HG02610 (cell line): ENCODE measurements at regions not wholly inside any gene's neighbourhood (a gene's known extent, or its start where the extent isn't known, plus 50 kb on each side); places are given as distances from the start of the nearest gene placed in this dataset.
"Not testable (repeated sequence)": the region's sequence is repeated elsewhere in the genome, so short reads cannot be mapped to it uniquely, and the experiment has no call there.

ENCODE experiments used
- ATAC-seq: cut with Tn5 transposase; IDR thresholded peaks from one replicate; pipeline ENCODE4 v1.9.1; 2021; ENCODE audit warnings: mild to moderate bottlenecking, moderate library complexity; ENCODE audit not compliant: unreplicated experiment

DNA sequence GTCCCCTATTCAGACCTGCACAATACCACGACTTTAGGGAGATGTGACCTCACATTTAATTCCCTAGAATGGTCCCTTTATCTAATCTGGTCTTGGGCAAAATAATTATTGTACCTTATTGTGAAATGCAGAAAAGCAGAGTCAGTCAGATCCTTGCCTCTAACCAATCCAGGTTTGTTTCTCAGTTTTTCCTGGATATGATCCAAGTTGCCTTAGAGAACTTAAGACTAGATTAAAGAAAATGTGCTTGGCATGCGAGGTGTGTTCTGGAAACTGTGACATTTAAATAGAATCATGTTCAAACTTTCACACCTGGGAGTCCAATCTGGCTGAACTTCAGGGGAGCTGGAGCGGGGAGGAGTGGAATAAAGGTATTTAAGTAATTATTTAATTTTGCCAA lies 696.2 kb downstream of the DNAH5 start:
- ATAC-seq = no peak

DNA sequence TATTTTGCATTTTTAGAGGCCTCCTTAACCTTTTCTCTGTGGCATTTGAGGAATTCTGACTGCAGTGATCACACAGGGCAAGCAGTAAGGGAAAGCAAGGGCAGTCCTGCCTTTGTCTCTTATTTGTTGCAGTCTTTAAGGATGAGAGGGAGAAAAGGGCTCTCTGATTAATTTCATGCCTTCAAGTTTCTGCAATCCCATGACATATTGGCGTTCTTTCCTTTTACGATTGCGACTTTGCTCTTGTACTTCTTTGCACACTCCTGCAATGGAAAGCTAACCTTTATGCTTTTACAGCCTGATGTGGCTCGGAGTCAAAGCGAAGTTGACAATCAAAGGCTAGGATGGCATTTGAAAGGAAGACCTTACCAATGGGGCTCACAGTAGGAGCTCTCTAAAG lies 698.4 kb downstream of the DNAH5 start:
- no peak for ATAC-seq

GRCh38 chr5:13244151-13244550 lies 700.3 kb downstream of the DNAH5 start:
- no peak for ATAC-seq

GRCh38 chr5:13227513-13227912 lies 717.0 kb downstream of the DNAH5 start:
- no peak for ATAC-seq

GRCh38 chr5:13218518-13218917 lies 726.0 kb downstream of the DNAH5 start:
- no peak for ATAC-seq

- no peak for ATAC-seq
Observed at GRCh38 chr5:13217636-13218035, 726.9 kb downstream of the DNAH5 start.

DNA sequence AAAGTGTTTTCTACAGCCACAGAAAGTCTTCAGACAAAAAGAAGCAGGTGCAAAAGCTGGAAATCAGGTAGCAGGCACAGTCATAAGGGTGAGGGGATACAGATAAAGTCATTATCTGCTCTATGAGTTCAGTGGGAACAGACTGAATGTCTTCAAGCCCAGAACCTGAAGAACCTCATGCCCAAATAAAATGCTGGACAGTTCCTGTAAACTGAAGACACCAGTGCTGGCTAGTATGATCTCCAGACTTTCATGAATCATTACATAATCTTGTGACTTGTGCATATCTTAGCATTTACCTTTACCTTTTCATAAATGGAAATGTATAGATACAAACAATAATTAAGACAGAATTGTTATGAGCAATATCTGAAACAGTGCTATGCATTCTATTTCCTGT lies 728.7 kb downstream of the DNAH5 start:
- no peak for ATAC-seq

DNA sequence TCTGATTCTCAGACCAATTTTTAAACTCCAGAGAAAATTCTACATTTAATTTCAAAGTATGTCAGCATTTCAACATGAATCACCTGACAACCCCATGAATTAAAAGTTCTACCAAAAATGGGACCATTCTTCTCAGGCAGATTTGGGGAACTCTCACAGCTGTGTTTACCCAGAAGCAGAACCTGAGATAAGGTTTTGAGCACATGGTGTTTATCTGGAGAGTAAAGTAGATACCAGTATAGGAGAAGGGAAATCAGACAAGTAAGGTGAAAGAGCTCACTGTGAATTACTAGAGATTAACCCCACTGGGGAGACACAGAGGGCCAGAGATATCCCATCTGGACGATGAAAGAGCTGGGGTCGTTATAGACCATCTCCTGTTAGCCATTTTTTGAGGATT lies 729.1 kb downstream of the DNAH5 start:
- no peak for ATAC-seq

- no peak for ATAC-seq
Observed at GRCh38 chr5:13214182-13214581, 730.3 kb downstream of the DNAH5 start.

- no peak for ATAC-seq
Observed at GRCh38 chr5:13212886-13213285, 731.6 kb downstream of the DNAH5 start.

DNA sequence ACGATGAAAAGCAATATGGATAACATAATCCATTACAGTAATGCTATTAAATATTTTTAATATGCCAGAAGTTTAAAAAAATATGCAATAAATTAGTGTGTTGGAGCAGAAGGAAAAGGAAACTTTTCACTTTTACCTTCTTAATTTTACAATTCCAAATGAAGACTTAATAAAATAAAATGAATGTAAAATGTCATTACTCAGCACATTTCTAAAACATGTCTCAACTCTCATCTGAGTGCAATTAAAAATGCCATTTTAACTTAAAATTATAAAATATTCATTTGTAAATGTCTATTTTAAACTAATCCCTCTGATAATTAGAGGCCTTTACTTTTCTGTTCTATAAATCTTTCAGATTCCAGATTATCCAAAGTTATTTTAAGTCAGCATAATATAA lies 733.4 kb downstream of the DNAH5 start:
- no peak for ATAC-seq

GRCh38 chr5:13207112-13207511 lies 737.4 kb downstream of the DNAH5 start:
- no peak for ATAC-seq

GRCh38 chr5:13201022-13201421 lies 743.5 kb downstream of the DNAH5 start:
- ATAC-seq = no peak

DNA sequence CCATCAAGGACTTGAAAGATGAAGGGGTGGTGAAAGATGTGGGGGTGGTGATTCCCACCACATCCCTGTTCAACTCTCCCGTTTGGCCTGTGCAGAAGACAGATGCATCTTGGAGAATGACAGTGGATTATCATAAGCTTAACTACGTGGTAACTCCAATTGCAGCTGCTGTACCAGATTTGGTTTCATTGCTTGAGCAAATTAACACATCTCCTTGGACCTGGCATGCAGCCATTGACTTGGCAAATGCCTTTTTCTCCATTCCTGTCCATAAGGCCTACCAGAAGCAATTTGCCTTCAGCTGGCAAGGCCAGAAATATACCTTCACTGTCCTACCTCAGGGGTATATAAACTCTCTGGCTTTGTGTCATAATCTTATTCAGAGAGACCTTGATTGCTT lies 746.3 kb downstream of the DNAH5 start:
- not testable (repeated sequence) for ATAC-seq

GRCh38 chr5:13189532-13189931 lies 755.0 kb downstream of the DNAH5 start:
- ATAC-seq = no peak

GRCh38 chr5:13188371-13188770 lies 756.1 kb downstream of the DNAH5 start:
- ATAC-seq = no peak

DNA sequence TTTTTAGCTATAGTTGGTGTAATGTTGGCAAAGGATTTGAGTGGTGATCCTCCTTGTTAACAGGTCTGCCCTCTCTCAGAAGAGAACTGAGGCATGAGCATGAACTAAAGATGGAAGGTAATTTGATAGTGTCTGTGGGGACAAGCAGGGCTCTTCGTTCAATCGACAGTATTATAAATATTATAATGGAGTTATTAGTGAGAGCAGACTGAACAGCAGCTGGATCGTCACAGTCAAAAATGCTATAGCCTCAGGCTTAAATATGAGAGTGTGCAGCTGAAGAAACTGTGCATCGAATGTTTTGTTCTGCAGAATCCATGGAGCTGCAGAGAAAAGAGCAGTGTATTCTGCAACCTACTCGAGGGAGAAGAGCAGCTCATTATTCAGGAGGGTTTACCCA lies 757.3 kb downstream of the DNAH5 start:
- ATAC-seq = no peak

DNA sequence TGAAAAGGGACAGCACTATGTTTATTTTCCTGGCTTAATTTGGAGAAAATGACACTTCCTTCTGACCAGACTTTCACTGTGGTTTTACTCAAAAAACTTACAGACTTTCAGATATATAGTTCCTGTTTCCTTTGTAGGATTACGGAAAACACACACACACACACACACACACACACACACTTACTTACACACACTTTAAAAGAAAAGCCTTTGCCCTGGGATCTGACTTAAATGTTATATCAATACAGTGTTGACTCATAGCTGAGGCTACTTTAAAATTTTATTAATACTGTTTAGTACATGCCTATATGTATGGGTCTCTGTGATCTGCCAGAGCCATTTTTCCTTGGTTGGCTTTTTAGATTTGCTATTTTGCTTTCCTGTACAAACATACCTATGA lies 758.3 kb downstream of the DNAH5 start:
- no peak for ATAC-seq

DNA sequence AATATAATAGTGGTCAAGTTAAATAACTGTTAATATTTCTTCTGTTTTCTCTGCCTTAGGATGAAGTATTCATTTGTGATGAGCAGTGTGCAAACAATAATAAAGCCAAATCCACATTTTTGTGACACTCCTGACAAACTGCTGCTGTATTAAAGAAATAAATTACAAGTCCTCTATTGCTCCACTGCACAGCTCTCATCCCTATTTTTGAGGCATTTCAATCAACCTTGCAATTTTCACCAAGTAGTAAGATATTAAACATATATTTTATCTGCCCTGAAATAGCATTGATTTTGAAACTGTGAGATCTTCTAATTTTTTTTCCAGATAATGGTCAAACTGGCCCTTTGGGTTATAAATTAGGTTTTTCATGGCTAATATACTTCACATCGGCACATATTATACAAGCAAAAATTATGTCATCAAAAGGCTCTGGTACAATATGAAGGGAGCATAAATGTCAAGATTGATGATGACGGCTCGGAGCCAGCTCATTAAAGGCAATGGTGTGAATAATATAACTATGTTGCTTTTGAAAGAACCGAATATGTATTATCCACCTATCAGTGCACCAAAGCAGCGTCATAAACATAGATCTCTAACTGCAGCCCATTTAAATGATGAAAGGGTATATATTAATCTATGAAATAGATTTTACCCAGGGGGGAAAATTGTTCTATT lies 764.9 kb downstream of the DNAH5 start:
- ATAC-seq = no peak

DNA sequence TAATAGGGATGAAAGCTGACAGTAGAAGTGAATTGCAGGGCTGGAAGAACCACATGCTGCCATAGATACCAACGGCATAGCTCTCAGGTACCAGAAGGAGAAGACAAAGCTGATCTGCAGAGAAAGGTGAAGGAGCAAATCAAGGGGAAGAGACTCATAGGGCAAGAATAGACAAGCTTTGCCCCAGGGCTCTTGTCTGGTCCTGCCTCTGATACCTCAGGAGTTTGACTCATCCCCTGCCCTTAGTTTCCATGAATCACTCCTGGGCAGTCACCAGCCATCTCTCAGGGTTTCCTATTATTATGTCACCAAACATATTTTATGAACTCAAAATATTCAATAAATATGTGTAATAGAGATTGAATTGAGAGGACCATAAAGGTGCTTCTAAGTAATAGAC lies 800.9 kb downstream of the DNAH5 start:
- ATAC-seq = no peak

DNA sequence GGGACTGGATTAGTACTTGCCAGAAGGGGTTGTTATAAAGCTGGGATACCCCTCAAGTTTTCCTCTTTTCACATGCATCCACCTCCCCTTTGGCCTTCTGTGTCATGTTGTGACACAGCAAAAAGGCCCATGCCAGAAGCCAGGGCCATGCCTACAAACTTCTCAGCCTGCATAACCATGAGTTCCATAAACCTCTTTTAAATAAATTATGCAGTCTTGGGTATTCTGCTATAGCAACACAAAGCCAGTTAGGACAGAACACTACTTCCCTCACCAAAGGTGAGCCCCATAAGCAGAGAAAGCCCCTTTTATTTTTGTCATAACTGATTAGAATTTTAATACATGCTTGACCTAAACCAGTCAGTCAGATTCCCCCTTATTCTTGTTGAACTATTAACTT lies 801.3 kb downstream of the DNAH5 start:
- no peak for ATAC-seq

DNA sequence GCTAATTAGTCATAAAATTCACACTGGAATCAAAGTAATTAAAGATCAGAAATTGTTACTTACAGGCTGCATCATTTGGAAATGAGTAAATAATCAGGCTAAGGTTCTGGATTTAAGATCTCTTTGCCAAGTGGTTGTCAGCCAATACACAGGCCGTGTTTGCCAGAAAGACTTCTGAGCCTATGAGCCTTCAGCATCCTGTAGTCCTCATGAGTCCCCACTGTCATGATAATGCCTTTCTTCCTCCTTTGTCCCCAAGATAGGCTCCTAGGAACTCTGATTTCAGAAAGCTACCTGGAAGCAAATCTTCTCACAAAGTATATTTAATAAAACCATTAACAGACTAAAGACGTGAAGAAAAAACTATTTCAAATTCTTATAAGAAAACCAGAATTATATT lies 810.5 kb downstream of the DNAH5 start:
- ATAC-seq = no peak

DNA sequence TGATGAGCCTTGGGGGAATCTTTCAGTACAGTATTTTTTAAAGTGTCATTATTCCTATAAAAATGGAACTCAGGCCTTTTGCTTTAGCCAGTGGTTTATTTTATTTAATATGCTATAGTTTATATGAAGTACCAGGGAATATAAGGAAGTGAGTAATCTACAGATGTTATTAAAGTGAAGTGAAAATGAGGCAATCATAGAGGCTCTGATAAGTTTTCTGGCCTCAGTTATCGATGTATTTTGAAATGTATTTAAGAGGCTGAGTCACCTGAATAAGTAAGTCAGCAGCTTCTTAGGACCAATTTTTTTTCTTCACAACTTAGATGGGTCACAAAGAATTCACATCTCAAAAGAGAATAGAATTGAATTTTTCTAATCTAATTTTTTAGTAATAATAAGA lies 829.0 kb downstream of the DNAH5 start:
- ATAC-seq = no peak
